Heart left ventricle (tissue), 13 donors: ENCODE measurements at regions not wholly inside any gene's neighbourhood (a gene's known extent, or its start where the extent isn't known, plus 50 kb on each side); places are given as distances from the start of the nearest gene placed in this dataset.

Experiments
- CTCF ChIP-seq, 12 donors: fragments of 200-600 bp; sonication (generic) in 4 of 12; IDR thresholded peaks; one replicate each; pipeline versions ENCODE4 v1.5.0 to v1.8.0; 2018 to 2022; ENCODE audit warnings: antibody characterized with exemption in 12 of 12, mild to moderate bottlenecking in 5 of 12
- POLR2A ChIP-seq, 2 donors: fragments of 450-650 bp; IDR thresholded peaks; one replicate each; pipeline ENCODE4 v1.6.1; 2017; ENCODE audit warnings: antibody characterized with exemption in 2 of 2, mild to moderate bottlenecking in 2 of 2, moderate library complexity in 2 of 2
- donor health status: ischemic (EF 13 %, LVEDD 7.1; RV severe dilation, severe dysfunction).
- donor health status: DM: no; HTN: yes; CAD: no.
- donor health status: DM: no; HTN: no; CAD: no.
- donor health status: ischemic (EF 25% LVEDD 6.9; RV normal size, moderate dysfunction).
- donor health status: ischemic (EF 25% LVEDD 5.7; RV mildly dilated, moderate dysfunction).
- donor health status: ischemic (EF 35%, LVEDD 5.7; RV mildly dilated, moderate dysfunction).
- donor health status: nonischemic (EF 11% LVEDD 7.7; RV severe dilation, severe dysfunction).
- donor health status: DM: yes; HTN: yes; CAD: no.
- donor health status: PGD.
- donor health status: ischemic (EF 29% LVEDD 5.4; RV normal size, mild dysfunction).
- donor health status: nonischemic (EF 23%, LVEDD 6.1; RV moderate dilation, normal function).

GRCh38 chr18:73782405-73782804, 365.2 kb downstream of the FBXO15 start:
- TF ChIP-seq CTCF (IDR thresholded peaks at IDR 0.05), result no peak
- no peak for TF ChIP-seq POLR2A (IDR thresholded peaks at IDR 0.05)
